Fibroblast of skin of left quadriceps (primary cell): ENCODE measurements at regions not wholly inside any gene's neighbourhood (a gene's known extent, or its start where the extent isn't known, plus 50 kb on each side); places are given as distances from the start of the nearest gene placed in this dataset.

Experiments used
- DNase-seq, 2 experiments: peaks; one replicate each; pipeline ENCODE4 v3.0.0-alpha.2; 2013; ENCODE audit warnings: low read depth in 2 of 2

DNA sequence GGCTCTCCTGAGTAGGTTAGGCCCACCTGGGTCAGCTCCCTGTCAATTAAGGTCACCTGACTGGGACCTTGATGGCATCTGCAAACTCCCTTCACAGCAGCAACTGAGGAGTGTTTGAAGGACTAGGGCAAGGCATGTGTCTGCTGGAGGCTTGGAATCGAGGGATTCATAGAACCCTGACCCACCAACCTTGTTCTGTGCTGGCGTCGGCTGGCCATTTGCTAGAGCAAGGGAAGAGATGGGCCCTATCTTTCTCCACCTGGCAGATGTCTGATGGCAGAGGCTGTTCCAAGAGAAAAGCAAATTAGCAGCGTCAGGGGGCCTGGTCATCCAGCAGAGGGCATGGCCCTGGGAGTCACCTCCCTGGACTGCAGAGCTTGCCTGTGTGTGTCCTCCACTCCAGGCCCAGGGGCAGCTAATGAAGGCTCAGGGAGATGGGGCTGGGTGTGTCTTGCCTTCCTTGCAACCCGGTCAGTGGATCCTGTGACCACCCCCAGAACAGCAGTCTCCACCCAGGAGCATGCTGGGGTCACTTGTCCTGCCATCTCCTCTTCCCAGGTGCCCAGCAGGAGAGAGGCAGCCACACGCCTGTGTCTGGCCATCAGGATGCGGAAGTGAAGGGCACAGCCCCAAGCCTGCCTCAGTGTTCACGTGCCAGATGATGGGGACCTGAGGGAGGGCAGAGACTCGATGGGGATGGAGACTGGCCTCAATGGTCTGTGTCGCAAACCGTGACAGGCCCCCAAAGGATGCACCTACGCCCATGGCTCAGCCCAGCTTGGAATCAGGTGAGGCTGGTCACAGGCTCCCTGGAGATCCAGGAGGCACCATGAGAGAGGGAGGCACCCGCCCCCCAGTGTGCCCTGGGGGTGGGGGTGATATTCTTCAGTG lies 53.9 kb downstream of the BARX1 start:
- no peak for DNase-seq

- no peak for DNase-seq
These were observed 54.7 kb downstream of the BARX1 start for GRCh38 chr9:93900436-93900819.

GRCh38 chr9:93899609-93900435 lies 55.3 kb downstream of the BARX1 start:
- no peak for DNase-seq

- DNase-seq: no peak
These were observed 56.4 kb downstream of the BARX1 start for GRCh38 chr9:93898502-93899426.

GRCh38 chr9:93898026-93898425 lies 57.1 kb downstream of the BARX1 start:
- DNase-seq: no peak

- DNase-seq: no peak
These were observed 57.8 kb downstream of the BARX1 start for GRCh38 chr9:93897075-93897970.

GRCh38 chr9:93896496-93897033 lies 58.6 kb downstream of the BARX1 start:
- no peak for DNase-seq

DNA sequence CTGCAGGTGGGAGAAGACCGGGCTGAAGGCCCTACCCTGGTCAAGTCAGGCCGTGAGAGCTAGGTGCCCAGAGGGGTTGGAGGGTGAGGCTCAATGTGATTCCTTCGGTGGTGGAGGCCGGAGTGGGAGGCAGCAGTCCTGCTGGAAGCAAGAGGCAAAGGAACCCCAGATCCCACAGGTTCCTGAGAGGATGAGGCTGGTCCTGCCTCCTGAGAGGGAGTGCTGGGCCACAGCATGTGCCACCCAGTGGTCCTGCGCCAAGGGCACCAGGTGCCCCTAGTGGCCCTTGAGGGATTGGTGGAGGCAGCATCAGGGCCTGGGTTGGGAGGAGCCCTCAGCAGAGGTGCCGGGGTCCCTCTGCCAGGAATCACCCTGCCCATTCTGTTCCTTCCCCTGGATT lies 59.1 kb downstream of the BARX1 start:
- no peak for DNase-seq

DNA sequence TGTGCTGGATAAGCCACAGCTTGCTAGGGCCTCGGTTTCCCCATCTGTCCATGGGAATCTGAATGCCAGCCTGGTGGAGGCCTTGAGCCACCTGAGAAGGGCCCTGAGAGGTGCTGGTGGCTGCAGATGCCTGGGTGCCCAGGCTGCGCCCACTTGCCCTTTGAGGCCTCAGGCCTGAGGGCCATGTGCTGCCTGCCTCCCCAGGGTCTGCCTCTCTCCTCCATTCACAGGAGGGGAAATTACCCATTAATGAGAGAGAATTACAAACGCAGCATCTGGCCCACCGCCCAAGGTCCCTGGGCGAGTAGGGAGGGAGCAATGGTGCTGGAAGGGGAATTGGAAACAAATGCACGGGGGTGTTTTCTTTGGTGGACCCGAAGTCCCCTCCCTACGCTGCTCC lies 59.6 kb downstream of the BARX1 start:
- DNase-seq: no peak

DNA sequence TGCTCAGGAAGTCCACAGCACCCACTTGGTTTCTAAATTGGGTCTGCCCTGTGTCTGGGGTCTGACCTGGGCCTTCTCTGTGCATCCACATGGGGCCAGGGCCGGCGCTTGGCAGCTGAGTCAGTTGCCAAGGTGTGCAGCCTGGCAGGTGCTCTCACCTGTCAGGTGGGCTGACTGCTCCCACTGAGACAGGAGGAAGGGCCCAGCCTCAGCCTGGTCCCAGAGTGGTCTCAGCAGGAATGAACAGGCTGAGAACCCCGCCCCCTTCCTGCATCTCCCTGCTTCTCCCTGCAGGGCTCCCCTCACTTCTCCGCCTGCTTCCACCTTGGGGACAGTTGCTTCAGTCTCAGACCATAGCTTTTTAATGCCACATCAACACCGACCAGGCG lies 60.5 kb downstream of the BARX1 start:
- DNase-seq: no peak

- no peak for DNase-seq
These were observed 61.1 kb downstream of the BARX1 start for GRCh38 chr9:93893899-93894690.

- no peak for DNase-seq
These were observed 62.0 kb downstream of the BARX1 start for GRCh38 chr9:93893194-93893593.

DNA sequence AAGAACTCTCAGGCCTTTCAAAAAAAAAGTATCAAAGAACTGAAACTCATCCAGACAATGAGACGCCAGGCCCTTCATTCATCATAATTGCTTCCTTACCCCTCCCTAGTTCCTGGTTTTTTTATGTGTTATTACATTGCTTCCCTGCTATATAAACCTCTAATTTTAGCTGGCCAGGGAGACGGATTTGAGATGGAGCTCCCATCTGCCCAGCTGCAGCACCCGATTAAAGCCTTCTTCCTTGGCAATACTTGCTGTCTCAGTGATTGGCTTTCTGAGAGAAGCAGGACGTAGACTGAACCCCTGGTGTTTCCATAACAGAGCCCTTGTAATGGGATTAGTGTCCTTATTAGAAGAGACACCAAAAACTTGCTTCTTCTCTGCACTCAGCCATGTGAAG lies 62.4 kb downstream of the BARX1 start:
- DNase-seq: no peak

- no peak for DNase-seq
These were observed 63.4 kb downstream of the BARX1 start for GRCh38 chr9:93891549-93892310.

GRCh38 chr9:93891050-93891449 lies 64.1 kb downstream of the BARX1 start:
- no peak for DNase-seq

GRCh38 chr9:93890436-93890935 lies 64.7 kb downstream of the BARX1 start:
- DNase-seq: no peak

DNA sequence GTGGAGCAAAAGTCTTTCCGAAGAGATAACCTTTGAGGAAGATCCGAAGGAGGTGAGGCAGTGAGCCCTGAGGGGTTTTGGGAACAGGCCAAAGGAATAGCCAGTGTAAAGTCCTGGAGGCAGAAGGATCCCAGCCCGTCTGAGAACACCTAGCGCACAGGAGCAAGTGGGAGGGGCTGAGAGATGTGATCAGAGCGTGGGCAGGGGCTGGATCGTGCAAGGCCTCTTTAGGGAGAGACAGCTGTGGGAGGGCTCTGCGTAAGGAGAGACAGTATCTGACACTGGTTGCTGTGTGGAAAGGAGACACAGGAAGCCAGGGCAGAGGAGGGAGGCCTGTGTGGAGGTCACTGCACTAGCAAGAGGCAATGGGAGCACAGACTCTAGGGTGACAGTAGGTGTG lies 68.2 kb downstream of the BARX1 start:
- no peak for DNase-seq

- DNase-seq: no peak
These were observed 70.3 kb downstream of the BARX1 start for GRCh38 chr9:93884808-93885207.
